ENCODE measurements at regions not wholly inside any gene's neighbourhood (a gene's known extent, or its start where the extent isn't known, plus 50 kb on each side); places are given as distances from the start of the nearest gene placed in this dataset.

- Histone ChIP-seq H2AFZ (ENCODE audit: low read length, unreplicated experiment) (no peak overlapping the region), H3K27ac (ENCODE audit: low read depth, low read length) (no peak overlapping the region), H3K4me3 (ENCODE audit: low read depth, low read length) (no peak overlapping the region), H3K27me3 (ENCODE audit: insufficient read depth, low read length) (no peaks in the 10 kb centered on the region), H3K4me1 (ENCODE audit: control insufficient read depth, insufficient read depth, low read length, unreplicated experiment) (peaks cover 6% of the 10 kb centered on the region), H3K36me3 (ENCODE audit: insufficient read depth, low read length) (no peaks in the 10 kb centered on the region), H3K79me2 (ENCODE audit: control insufficient read depth, insufficient read depth, low read length, unreplicated experiment) (no peaks in the 10 kb centered on the region)
Measured at GRCh38 chr2:144605231-144605840, 85.4 kb upstream of the ZEB2 start.

GRCh38 chr2:144603334-144603733, 83.4 kb upstream of the ZEB2 start:
- no peaks in the 10 kb centered on the region for H3K36me3 ChIP-seq (ENCODE audit: insufficient read depth, low read length)
- H2AFZ ChIP-seq (ENCODE audit: low read length, unreplicated experiment), result peak overlapping the region; percentile 14

GRCh38 chr2:144598906-144599305, 79.0 kb upstream of the ZEB2 start:
- Histone ChIP-seq H3K4me1 (ENCODE audit: control insufficient read depth, insufficient read depth, low read length, unreplicated experiment) (peaks cover 15% of the 10 kb centered on the region), H3K27ac (ENCODE audit: low read depth, low read length) (no peak overlapping the region), H3K4me3 (ENCODE audit: low read depth, low read length) (no peak overlapping the region), H3K27me3 (ENCODE audit: insufficient read depth, low read length) (no peaks in the 10 kb centered on the region), H3K36me3 (ENCODE audit: insufficient read depth, low read length) (no peaks in the 10 kb centered on the region), H3K79me2 (ENCODE audit: control insufficient read depth, insufficient read depth, low read length, unreplicated experiment) (no peaks in the 10 kb centered on the region), H2AFZ (ENCODE audit: low read length, unreplicated experiment) (no peak overlapping the region)

More at GRCh38 chr2:144603334-144603733, 83.4 kb upstream of the ZEB2 start:
- H3K4me1 ChIP-seq (ENCODE audit: control insufficient read depth, insufficient read depth, low read length, unreplicated experiment), result peaks cover 4% of the 10 kb centered on the region
- no peaks in the 10 kb centered on the region for H3K79me2 ChIP-seq (ENCODE audit: control insufficient read depth, insufficient read depth, low read length, unreplicated experiment)
- no peak overlapping the region for H3K27ac ChIP-seq (ENCODE audit: low read depth, low read length)
- H3K27me3 ChIP-seq (ENCODE audit: insufficient read depth, low read length), result no peaks in the 10 kb centered on the region
- no peak overlapping the region for H3K4me3 ChIP-seq (ENCODE audit: low read depth, low read length)

GRCh38 chr2:144597894-144598593, 78.1 kb upstream of the ZEB2 start:
- Histone ChIP-seq H3K27me3 (ENCODE audit: insufficient read depth, low read length) (no peaks in the 10 kb centered on the region), H3K79me2 (ENCODE audit: control insufficient read depth, insufficient read depth, low read length, unreplicated experiment) (no peaks in the 10 kb centered on the region), H3K4me1 (ENCODE audit: control insufficient read depth, insufficient read depth, low read length, unreplicated experiment) (peaks cover 15% of the 10 kb centered on the region), H3K4me3 (ENCODE audit: low read depth, low read length) (no peak overlapping the region), H3K27ac (ENCODE audit: low read depth, low read length) (no peak overlapping the region), H2AFZ (ENCODE audit: low read length, unreplicated experiment) (no peak overlapping the region), H3K36me3 (ENCODE audit: insufficient read depth, low read length) (no peaks in the 10 kb centered on the region)

- peaks cover 15% of the 10 kb centered on the region for H3K4me1 ChIP-seq (ENCODE audit: control insufficient read depth, insufficient read depth, low read length, unreplicated experiment)
- no peaks in the 10 kb centered on the region for H3K27me3 ChIP-seq (ENCODE audit: insufficient read depth, low read length)
- H2AFZ ChIP-seq (ENCODE audit: low read length, unreplicated experiment), result no peak overlapping the region
- H3K36me3 ChIP-seq (ENCODE audit: insufficient read depth, low read length), result no peaks in the 10 kb centered on the region
- no peak overlapping the region for H3K27ac ChIP-seq (ENCODE audit: low read depth, low read length)
- H3K79me2 ChIP-seq (ENCODE audit: control insufficient read depth, insufficient read depth, low read length, unreplicated experiment), result no peaks in the 10 kb centered on the region
- H3K4me3 ChIP-seq (ENCODE audit: low read depth, low read length), result no peak overlapping the region
Measured at GRCh38 chr2:144597388-144597787, 77.5 kb upstream of the ZEB2 start.

GRCh38 chr2:144596073-144596871, 76.4 kb upstream of the ZEB2 start:
- Histone ChIP-seq H3K36me3 (ENCODE audit: insufficient read depth, low read length) (no peaks in the 10 kb centered on the region), H3K4me1 (ENCODE audit: control insufficient read depth, insufficient read depth, low read length, unreplicated experiment) (peaks cover 15% of the 10 kb centered on the region), H2AFZ (ENCODE audit: low read length, unreplicated experiment) (peak overlapping the region; percentile 61), H3K79me2 (ENCODE audit: control insufficient read depth, insufficient read depth, low read length, unreplicated experiment) (no peaks in the 10 kb centered on the region), H3K4me3 (ENCODE audit: low read depth, low read length) (peak overlapping the region; percentile 11; the same call in 1 of the 2 replicates), H3K27ac (ENCODE audit: low read depth, low read length) (no peak overlapping the region), H3K27me3 (ENCODE audit: insufficient read depth, low read length) (no peaks in the 10 kb centered on the region)

GRCh38 chr2:144595686-144596072, 75.8 kb upstream of the ZEB2 start:
- Histone ChIP-seq H3K27ac (ENCODE audit: low read depth, low read length) (no peak overlapping the region), H2AFZ (ENCODE audit: low read length, unreplicated experiment) (peak overlapping the region; percentile 61), H3K79me2 (ENCODE audit: control insufficient read depth, insufficient read depth, low read length, unreplicated experiment) (no peaks in the 10 kb centered on the region), H3K4me3 (ENCODE audit: low read depth, low read length) (no peak overlapping the region), H3K27me3 (ENCODE audit: insufficient read depth, low read length) (no peaks in the 10 kb centered on the region), H3K4me1 (ENCODE audit: control insufficient read depth, insufficient read depth, low read length, unreplicated experiment) (peaks cover 15% of the 10 kb centered on the region), H3K36me3 (ENCODE audit: insufficient read depth, low read length) (no peaks in the 10 kb centered on the region)

GRCh38 chr2:144595279-144595678, 75.4 kb upstream of the ZEB2 start:
- H3K36me3 ChIP-seq (ENCODE audit: insufficient read depth, low read length), result no peaks in the 10 kb centered on the region
- no peak overlapping the region for H2AFZ ChIP-seq (ENCODE audit: low read length, unreplicated experiment)
- peaks cover 15% of the 10 kb centered on the region for H3K4me1 ChIP-seq (ENCODE audit: control insufficient read depth, insufficient read depth, low read length, unreplicated experiment)
- H3K27me3 ChIP-seq (ENCODE audit: insufficient read depth, low read length), result no peaks in the 10 kb centered on the region
- H3K27ac ChIP-seq (ENCODE audit: low read depth, low read length), result no peak overlapping the region
- no peak overlapping the region for H3K4me3 ChIP-seq (ENCODE audit: low read depth, low read length)
- no peaks in the 10 kb centered on the region for H3K79me2 ChIP-seq (ENCODE audit: control insufficient read depth, insufficient read depth, low read length, unreplicated experiment)

- H2AFZ ChIP-seq (ENCODE audit: low read length, unreplicated experiment), result no peak overlapping the region
- no peak overlapping the region for H3K4me3 ChIP-seq (ENCODE audit: low read depth, low read length)
- no peaks in the 10 kb centered on the region for H3K36me3 ChIP-seq (ENCODE audit: insufficient read depth, low read length)
- H3K4me1 ChIP-seq (ENCODE audit: control insufficient read depth, insufficient read depth, low read length, unreplicated experiment), result peaks cover 15% of the 10 kb centered on the region
- no peak overlapping the region for H3K27ac ChIP-seq (ENCODE audit: low read depth, low read length)
- no peaks in the 10 kb centered on the region for H3K27me3 ChIP-seq (ENCODE audit: insufficient read depth, low read length)
- H3K79me2 ChIP-seq (ENCODE audit: control insufficient read depth, insufficient read depth, low read length, unreplicated experiment), result no peaks in the 10 kb centered on the region
Measured at GRCh38 chr2:144593803-144594202, 73.9 kb upstream of the ZEB2 start.

- no peak overlapping the region for H3K27ac ChIP-seq (ENCODE audit: low read depth, low read length)
- H3K4me3 ChIP-seq (ENCODE audit: low read depth, low read length), result no peak overlapping the region
- no peaks in the 10 kb centered on the region for H3K36me3 ChIP-seq (ENCODE audit: insufficient read depth, low read length)
- no peaks in the 10 kb centered on the region for H3K79me2 ChIP-seq (ENCODE audit: control insufficient read depth, insufficient read depth, low read length, unreplicated experiment)
- no peak overlapping the region for H2AFZ ChIP-seq (ENCODE audit: low read length, unreplicated experiment)
- no peaks in the 10 kb centered on the region for H3K27me3 ChIP-seq (ENCODE audit: insufficient read depth, low read length)
- H3K4me1 ChIP-seq (ENCODE audit: control insufficient read depth, insufficient read depth, low read length, unreplicated experiment), result peaks cover 15% of the 10 kb centered on the region
Measured at GRCh38 chr2:144592500-144593256, 72.8 kb upstream of the ZEB2 start.
